Endothelial cell of umbilical vein (primary cell): ENCODE measurements at regions not wholly inside any gene's neighbourhood (a gene's known extent, or its start where the extent isn't known, plus 50 kb on each side); places are given as distances from the start of the nearest gene placed in this dataset.

Experiments
- CTCF ChIP-seq, 2 donors: IDR thresholded peaks; 1 replicate in 1 of 2; 2 replicates in 1 of 2; pipeline ENCODE4 v1.5.1; 2011; ENCODE audit warnings: low read length in 2 of 2, mild to moderate bottlenecking in 2 of 2, moderate library complexity in 2 of 2, control low read depth in 1 of 2, inconsistent platforms in 1 of 2, low read depth in 1 of 2; ENCODE audit not compliant: insufficient read depth in 1 of 2; ENCODE audit errors: extremely low read depth in 1 of 2
- FOS ChIP-seq: IDR thresholded peaks from 2 replicates; pipeline ENCODE4 v1.6.1; 2011; ENCODE audit warnings: mild to moderate bottlenecking, low read length, moderate library complexity, borderline replicate concordance; ENCODE audit not compliant: insufficient read depth
- JUN ChIP-seq: IDR thresholded peaks from 2 replicates; pipeline ENCODE4 v1.6.1; 2011; ENCODE audit warnings: borderline replicate concordance, low read depth; ENCODE audit not compliant: insufficient read length, insufficient read depth
- MAX ChIP-seq: IDR thresholded peaks from 2 replicates; pipeline ENCODE4 v1.6.1; 2011; ENCODE audit not compliant: insufficient read depth, insufficient read length
- POLR2A ChIP-seq: IDR thresholded peaks from 2 replicates; pipeline ENCODE4 v1.6.1; 2012; ENCODE audit warnings: low read depth, mild to moderate bottlenecking, control low read depth, low read length
- POLR2AphosphoS5 ChIP-seq: IDR thresholded peaks from 2 replicates; pipeline ENCODE4 v1.6.1; 2012; ENCODE audit warnings: low read depth, mild to moderate bottlenecking, control low read depth, low read length, moderate library complexity; ENCODE audit not compliant: insufficient read depth

- no peak for TF ChIP-seq CTCF (IDR thresholded peaks at IDR 0.05; ENCODE audit: extremely low read depth in 1 of 2, insufficient read depth in 1 of 2, low read depth in 1 of 2, low read length in 2 of 2)
- TF ChIP-seq MAX, result no peak
- TF ChIP-seq POLR2A, result no peak
- TF ChIP-seq JUN, result no peak
- TF ChIP-seq POLR2AphosphoS5, result no peak
- no peak for TF ChIP-seq FOS
Observed at GRCh38 chr21:32190493-32191144, 88.2 kb downstream of the MIS18A start.
